Activated T-cell treated with anti-CD3 and anti-CD28 coated beads, Interleukin-2, amount 50 U/mL, for 24 hours (primary cell): ENCODE measurements at regions not wholly inside any gene's neighbourhood (a gene's known extent, or its start where the extent isn't known, plus 50 kb on each side); places are given as distances from the start of the nearest gene placed in this dataset.
"Not testable (repeated sequence)": the region's sequence is repeated elsewhere in the genome, so short reads cannot be mapped to it uniquely, and the experiment has no call there.

Experiments
- DNase-seq: peaks from one replicate; pipeline ENCODE4 v3.0.0-alpha.2; 2020
- H3K27ac Mint-ChIP-seq: 2 replicates; pipeline ENCODE4 v1.8.0; 2020; ENCODE audit warnings: mild to moderate bottlenecking, mixed read lengths
- H3K27me3 Mint-ChIP-seq: 2 replicates; pipeline ENCODE4 v1.8.0; 2020; ENCODE audit warnings: mixed read lengths
- H3K36me3 Mint-ChIP-seq: 2 replicates; pipeline ENCODE4 v1.8.0; 2020; ENCODE audit warnings: low read depth, mixed read lengths
- H3K4me1 Mint-ChIP-seq: 2 replicates; pipeline ENCODE4 v1.8.0; 2020; ENCODE audit warnings: low read depth, mixed read lengths
- H3K4me3 Mint-ChIP-seq: 2 replicates; pipeline ENCODE4 v1.8.0; 2020; ENCODE audit warnings: mild to moderate bottlenecking, moderate library complexity, mixed read lengths
- H3K9me3 Mint-ChIP-seq: 2 replicates; pipeline ENCODE4 v1.8.0; 2020; ENCODE audit warnings: mixed read lengths

DNA sequence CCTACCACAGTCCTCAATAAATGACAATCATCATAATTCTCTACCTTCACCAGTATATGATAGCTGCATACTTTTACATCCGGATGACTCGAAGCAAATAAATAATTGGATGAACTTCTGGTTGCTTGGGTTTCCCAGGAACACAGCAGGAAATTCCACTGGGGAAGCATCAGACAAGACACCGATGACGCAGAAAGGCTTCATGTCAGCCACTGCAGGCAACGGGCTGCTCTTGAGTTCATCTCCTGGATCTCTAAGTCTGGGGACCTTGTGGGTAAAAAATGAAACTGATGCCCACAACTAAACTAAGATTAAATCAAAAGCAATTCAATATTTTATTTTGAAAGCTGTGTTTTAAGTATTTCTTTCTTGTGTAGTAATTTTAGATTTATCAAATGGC, 472.1 kb upstream of the C16orf82 start:
- peaks cover 58% of the 10 kb centered on the region for H3K4me1 Mint-ChIP-seq

DNA sequence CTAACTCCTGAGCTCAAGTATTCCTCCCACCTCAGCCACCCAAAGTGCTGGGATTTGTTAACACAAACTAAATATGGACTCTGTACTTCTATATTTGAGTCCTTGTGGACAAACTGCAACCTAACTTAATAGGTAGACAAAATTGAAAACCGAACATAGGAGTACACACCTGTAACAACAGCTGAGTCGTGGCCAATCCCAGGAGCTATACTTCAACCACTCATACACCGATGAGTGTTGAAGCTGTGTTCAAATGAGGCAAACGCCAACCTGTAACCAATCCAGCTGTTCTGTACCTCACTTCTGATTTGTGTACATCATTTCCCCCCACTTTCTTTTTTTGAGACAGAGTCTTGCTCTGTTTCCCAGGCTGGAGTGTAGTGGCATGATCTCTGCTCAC, 471.5 kb upstream of the C16orf82 start:
- Mint-ChIP-seq H3K36me3 (peaks cover 2% of the 10 kb centered on the region), H3K4me3 (no peak overlapping the region), H3K27me3 (peaks cover 26% of the 10 kb centered on the region), H3K27ac (no peak overlapping the region), H3K9me3 (peaks cover 5% of the 10 kb centered on the region), H3K4me1 (peaks cover 59% of the 10 kb centered on the region)
- DNase-seq, result no peak

More for the DNA sequence above, 472.1 kb upstream of the C16orf82 start:
- Mint-ChIP-seq H3K36me3 (peaks cover 2% of the 10 kb centered on the region), H3K27ac (no peak overlapping the region), H3K9me3 (peaks cover 5% of the 10 kb centered on the region), H3K4me3 (no peak overlapping the region), H3K27me3 (peaks cover 27% of the 10 kb centered on the region)
- DNase-seq, result no peak

DNA sequence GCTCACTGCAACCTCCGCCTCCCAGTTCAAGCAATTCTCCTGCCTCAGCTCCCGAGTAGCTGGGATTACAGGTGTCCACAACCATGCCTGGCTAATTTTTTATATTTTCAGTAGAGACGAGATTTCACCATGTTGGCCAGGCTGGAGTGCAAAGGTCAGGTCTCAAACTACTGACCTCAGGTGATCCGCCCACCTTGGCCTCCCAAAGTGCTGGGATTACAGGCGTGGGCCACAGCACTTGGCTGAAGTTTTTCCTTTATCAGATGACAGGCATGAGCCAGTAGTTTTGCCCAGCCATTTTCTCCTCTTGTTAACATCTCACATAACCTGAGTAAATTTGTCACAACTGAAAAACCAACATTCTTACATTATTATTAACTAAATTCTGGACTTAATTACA, 470.7 kb upstream of the C16orf82 start:
- Mint-ChIP-seq H3K4me1 (peaks cover 60% of the 10 kb centered on the region), H3K27me3 (peaks cover 17% of the 10 kb centered on the region)
- not testable (repeated sequence) for H3K9me3 Mint-ChIP-seq, H3K27ac Mint-ChIP-seq, H3K36me3 Mint-ChIP-seq, H3K4me3 Mint-ChIP-seq, DNase-seq

DNA sequence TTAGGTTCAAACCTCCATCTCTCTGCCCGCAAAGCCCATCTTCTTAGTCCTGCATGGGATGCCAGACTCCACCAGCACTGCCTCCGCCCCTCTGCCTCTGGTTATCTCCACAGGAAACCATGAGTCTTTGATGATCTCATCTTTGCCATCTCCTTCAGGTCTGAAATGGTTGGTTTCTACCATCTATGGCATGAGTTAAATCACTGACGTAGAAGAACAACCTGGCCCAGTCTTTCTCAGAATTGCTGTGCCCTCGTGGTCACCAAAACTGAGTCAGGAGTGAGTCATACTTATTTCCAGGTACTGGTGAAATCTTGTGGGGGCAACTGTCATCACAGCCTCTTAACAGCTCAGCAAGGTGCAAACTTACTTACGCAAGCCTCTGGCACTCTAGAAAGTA, 468.7 kb upstream of the C16orf82 start:
- peaks cover 2% of the 10 kb centered on the region for H3K36me3 Mint-ChIP-seq

DNA sequence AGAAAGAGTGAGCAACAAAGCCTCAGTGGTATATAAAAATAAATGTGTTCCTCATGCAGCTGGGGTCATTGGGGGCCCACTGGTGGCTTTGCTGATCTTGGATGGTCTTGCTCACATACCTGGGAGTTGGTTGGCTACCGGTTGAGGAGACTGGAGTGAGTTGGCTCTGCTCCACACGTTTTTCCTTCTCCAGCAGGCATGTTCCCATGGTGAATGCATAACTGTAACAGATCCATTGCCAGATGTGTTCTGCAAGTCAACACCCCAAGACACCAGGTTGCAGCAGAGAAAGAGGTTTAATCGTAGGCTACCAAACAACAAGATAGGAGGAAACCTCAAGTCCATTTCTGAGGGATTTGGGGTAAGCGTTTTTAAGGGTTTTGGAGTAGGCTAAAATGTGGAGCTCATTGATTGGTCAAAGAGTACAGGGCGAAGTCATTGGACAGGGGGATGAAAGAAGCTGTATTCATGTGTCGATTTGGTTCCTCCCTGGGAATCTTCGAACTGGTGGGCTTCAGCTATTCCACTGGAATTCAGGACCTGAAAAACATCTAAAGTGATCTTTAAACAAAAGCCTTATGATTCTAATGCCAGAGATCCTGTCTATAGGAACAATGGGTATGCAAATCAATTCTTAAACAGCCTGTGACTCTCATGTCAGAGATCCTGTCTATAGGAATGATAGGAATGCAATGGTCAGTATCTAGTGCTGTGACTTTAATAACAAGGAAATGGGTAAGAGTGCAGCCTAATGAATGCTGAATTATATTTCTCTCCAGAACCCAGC, 467.5 kb upstream of the C16orf82 start:
- Mint-ChIP-seq H3K36me3 (peaks cover 2% of the 10 kb centered on the region), H3K27ac (peak overlapping the region; percentile 93), H3K4me1 (peaks cover 66% of the 10 kb centered on the region), H3K27me3 (peaks cover 17% of the 10 kb centered on the region), H3K9me3 (peaks cover 7% of the 10 kb centered on the region), H3K4me3 (peak overlapping the region; percentile 44)
- no peak for DNase-seq

More for the DNA sequence above, 468.7 kb upstream of the C16orf82 start:
- peaks cover 15% of the 10 kb centered on the region for H3K27me3 Mint-ChIP-seq
- H3K4me1 Mint-ChIP-seq, result peaks cover 66% of the 10 kb centered on the region
- peak overlapping the region; percentile 44 for H3K4me3 Mint-ChIP-seq
- DNase-seq, result peak; percentile 66
- peak overlapping the region; percentile 93 for H3K27ac Mint-ChIP-seq
- peaks cover 5% of the 10 kb centered on the region for H3K9me3 Mint-ChIP-seq

DNA sequence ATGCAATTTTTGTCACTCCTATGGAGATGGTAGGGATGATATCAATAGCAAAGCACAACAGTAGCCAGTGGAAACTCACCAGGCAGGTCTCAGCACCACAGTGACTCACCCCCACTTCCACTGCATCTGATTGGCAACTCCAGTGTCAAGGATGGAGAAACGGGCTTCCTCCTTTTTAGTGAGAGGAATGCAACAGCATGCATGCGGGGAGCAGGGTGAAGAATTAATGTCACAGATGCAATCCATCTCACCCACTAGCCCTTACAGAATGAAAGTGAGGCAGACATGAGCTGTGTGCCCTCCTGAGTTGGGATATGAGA, 467.0 kb upstream of the C16orf82 start:
- peak overlapping the region; percentile 93 for H3K27ac Mint-ChIP-seq
- peaks cover 63% of the 10 kb centered on the region for H3K4me1 Mint-ChIP-seq
- no peak overlapping the region for H3K4me3 Mint-ChIP-seq
- H3K36me3 Mint-ChIP-seq, result peaks cover 2% of the 10 kb centered on the region
- no peak for DNase-seq
- peaks cover 21% of the 10 kb centered on the region for H3K27me3 Mint-ChIP-seq
- peaks cover 7% of the 10 kb centered on the region for H3K9me3 Mint-ChIP-seq

DNA sequence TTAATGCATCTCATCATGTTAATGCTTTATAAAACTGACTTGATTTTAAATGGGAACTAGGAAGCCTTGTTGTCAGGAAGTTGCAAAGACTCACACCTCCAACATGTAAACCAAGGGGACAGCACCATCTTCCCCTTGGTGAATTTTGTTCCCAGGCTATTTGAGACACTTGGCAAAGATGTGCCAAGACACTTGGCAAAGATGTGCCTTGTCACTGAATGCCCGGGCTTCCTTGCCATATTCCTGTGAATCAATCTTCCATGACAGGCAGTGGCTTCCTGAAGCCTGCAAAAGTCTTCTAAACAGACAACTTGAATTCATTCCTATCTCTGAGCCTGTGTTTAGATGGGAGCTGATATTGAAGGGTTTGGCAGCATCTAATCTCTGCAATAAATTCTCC, 465.4 kb upstream of the C16orf82 start:
- no peak overlapping the region for H3K27ac Mint-ChIP-seq
- peaks cover 6% of the 10 kb centered on the region for H3K9me3 Mint-ChIP-seq
- H3K4me3 Mint-ChIP-seq, result no peak overlapping the region
- H3K36me3 Mint-ChIP-seq, result peaks cover 2% of the 10 kb centered on the region
- H3K27me3 Mint-ChIP-seq, result peaks cover 35% of the 10 kb centered on the region
- no peak for DNase-seq
- peaks cover 52% of the 10 kb centered on the region for H3K4me1 Mint-ChIP-seq

DNA sequence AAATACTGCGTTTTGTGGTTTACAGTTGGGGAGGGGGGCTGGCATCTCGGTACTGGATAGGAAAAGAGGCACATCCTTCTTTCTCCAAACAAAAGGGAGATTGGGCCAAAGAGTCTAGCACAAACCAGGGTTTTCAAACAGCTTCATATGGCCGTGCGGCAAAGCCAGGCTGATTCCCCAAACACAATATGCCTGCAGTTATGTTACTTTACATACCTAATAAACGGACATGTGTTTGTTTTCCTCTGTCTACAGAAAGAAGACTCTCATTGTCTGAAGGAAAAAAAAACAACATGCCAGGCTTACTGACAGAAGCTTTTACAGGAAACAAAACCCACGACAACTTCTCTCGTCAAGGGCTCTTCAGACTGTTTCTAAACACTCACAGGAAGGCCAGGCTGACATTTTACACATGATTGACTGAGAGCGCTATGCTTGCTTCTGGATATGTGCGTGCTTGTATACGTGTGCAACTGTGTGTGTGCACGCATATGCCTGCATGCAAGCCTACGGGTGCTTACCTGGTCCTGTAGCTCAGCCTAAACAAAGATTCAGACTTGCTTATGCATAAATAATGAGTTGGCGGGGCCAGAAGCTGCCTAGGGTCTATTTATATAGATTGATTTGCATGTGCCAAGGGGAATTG, 461.0 kb upstream of the C16orf82 start:
- Mint-ChIP-seq H3K27ac (no peak overlapping the region), H3K9me3 (peaks cover 2% of the 10 kb centered on the region), H3K36me3 (no peaks in the 10 kb centered on the region), H3K4me1 (peaks cover 22% of the 10 kb centered on the region), H3K4me3 (no peak overlapping the region), H3K27me3 (peaks cover 54% of the 10 kb centered on the region)
- no peak for DNase-seq

DNA sequence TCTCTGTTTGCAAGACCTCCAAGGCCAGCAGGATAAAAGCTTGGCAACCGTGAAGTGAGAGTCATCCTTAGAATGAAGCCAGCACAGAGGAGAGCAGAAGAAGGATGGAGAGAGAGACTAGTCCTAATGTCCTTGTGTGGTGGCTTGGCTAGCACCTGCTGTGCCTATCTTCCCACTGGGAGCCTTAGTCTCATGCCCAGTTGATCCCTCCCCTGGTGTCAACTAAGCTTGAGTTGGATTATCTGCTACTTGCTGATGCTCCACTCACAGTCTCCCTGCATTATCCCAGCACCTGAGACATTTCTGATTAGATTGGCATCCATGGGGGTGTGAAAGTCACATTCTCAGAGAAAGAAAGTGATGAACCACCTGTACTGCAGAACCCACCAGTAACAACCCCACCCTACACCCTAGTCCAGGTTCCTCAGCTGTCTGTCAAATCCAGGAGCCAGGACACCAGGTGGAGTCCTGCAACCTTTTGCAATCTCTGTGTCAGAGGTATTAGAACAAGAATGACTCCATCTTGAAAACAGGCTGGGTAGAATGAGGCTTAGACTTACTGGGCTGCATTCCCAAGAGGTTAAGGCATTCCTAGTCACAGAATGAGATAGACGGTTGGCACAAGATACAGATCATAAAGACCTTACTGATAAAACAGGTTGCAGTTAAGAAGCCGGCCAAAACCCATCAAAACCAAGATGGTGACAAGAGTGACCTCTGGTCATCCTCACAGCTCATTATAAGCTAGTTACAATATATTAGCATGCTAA, 460.2 kb upstream of the C16orf82 start:
- H3K9me3 Mint-ChIP-seq, result peaks cover 2% of the 10 kb centered on the region
- no peaks in the 10 kb centered on the region for H3K36me3 Mint-ChIP-seq
- peaks cover 14% of the 10 kb centered on the region for H3K4me1 Mint-ChIP-seq
- H3K27ac Mint-ChIP-seq, result no peak overlapping the region
- H3K27me3 Mint-ChIP-seq, result peaks cover 55% of the 10 kb centered on the region
- H3K4me3 Mint-ChIP-seq, result no peak overlapping the region
- no peak for DNase-seq

DNA sequence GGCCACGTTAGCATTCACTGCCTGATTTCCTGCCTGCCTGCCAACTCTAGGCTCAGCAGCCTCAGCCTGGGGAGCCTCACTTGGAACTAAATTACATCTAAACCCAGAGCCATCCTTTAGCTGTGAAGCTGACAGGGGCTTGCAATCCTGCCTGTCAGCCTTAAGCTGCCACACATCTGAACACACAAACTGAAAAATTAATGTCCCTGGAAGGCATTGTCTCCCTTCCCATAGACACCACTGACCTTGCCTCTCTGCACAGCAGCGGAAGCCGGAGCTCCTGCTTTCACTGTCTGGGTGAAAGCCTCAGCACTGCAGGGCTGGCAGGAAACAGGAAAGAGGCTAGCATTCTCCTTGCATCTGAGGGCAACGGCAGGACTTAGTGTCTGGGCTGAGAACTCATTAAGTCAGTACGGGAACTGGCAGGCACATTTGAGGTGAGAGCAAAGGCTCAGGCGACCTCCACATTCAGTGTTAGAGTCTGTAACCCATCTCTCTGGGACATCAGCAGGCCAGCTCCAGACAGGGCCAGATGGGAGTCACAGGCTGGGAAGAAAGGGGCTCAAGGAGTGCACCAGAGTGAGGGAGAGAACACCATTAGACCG, 452.4 kb upstream of the C16orf82 start:
- H3K36me3 Mint-ChIP-seq, result no peaks in the 10 kb centered on the region
- peaks cover 7% of the 10 kb centered on the region for H3K9me3 Mint-ChIP-seq
- DNase-seq, result no peak
- H3K4me3 Mint-ChIP-seq, result no peak overlapping the region
- H3K27me3 Mint-ChIP-seq, result peaks cover 23% of the 10 kb centered on the region
- H3K27ac Mint-ChIP-seq, result no peak overlapping the region
- H3K4me1 Mint-ChIP-seq, result peaks cover 19% of the 10 kb centered on the region

DNA sequence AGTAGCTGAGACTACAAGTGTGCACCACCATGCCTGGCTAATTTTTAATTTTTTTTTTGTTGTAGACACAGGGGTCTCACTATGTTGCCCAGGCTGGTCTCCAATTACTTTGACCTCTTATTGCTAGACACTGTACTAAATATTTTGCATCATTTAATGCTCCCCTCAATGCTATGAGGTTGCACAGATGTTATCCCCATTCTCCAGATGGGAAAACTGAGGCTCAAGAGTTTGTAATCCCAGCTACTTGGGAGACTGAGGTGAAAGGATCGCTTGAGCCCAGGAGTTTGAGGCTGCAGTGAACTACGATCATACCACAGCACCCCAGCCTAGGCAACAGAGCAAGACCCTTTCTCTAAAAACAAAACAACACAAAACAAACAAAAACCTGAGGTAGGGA, 443.3 kb upstream of the C16orf82 start:
- Mint-ChIP-seq H3K9me3 (peaks cover 20% of the 10 kb centered on the region), H3K27me3 (peaks cover 31% of the 10 kb centered on the region), H3K27ac (no peak overlapping the region), H3K4me1 (peaks cover 5% of the 10 kb centered on the region), H3K4me3 (no peak overlapping the region), H3K36me3 (peaks cover 2% of the 10 kb centered on the region)
- no peak for DNase-seq

DNA sequence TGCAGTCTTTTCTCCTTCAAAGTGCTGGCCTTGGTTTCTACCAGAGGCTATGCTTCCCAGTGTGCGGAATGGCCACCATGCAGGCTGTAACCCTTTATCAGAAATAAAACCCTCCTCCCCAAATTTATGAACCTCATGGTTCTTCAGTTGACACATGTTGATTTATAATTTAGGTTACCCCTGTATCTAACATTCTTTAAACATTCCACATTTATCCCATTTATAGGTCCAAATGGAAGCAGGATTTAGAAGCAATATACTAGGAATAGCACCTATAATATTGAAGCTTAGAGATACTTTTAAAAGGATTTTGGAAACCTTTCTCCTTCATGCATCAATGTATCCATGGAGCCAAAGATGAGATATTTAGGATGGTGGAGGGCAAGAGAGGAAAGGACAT, 438.8 kb upstream of the C16orf82 start:
- peaks cover 35% of the 10 kb centered on the region for H3K9me3 Mint-ChIP-seq
- no peak for DNase-seq
- peaks cover 5% of the 10 kb centered on the region for H3K4me1 Mint-ChIP-seq
- no peak overlapping the region for H3K27ac Mint-ChIP-seq
- peaks cover 4% of the 10 kb centered on the region for H3K36me3 Mint-ChIP-seq
- no peak overlapping the region for H3K4me3 Mint-ChIP-seq
- H3K27me3 Mint-ChIP-seq, result peaks cover 13% of the 10 kb centered on the region

DNA sequence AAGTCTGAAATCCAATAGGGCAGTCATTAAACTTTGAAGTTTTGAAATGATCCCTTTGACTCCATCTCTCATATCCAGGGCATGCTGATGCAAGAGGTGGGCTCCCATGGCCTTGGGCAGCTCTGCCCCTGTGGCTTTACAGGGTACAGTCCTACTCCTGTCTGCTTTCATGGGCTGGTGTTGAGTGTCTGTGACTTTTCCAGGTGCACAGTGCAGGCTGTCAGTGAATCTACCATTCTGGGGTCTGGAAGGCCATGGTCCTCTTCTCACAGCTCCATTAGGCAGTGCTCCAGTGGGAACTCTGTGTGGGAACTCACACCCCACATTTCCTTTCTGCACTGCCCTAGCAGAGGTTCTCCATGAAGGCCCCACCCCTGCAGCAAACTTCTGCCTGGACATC, 435.4 kb upstream of the C16orf82 start:
- H3K27ac Mint-ChIP-seq, DNase-seq, H3K27me3 Mint-ChIP-seq, H3K36me3 Mint-ChIP-seq, H3K4me3 Mint-ChIP-seq, H3K4me1 Mint-ChIP-seq: not testable (repeated sequence)
- peaks cover 37% of the 10 kb centered on the region for H3K9me3 Mint-ChIP-seq

DNA sequence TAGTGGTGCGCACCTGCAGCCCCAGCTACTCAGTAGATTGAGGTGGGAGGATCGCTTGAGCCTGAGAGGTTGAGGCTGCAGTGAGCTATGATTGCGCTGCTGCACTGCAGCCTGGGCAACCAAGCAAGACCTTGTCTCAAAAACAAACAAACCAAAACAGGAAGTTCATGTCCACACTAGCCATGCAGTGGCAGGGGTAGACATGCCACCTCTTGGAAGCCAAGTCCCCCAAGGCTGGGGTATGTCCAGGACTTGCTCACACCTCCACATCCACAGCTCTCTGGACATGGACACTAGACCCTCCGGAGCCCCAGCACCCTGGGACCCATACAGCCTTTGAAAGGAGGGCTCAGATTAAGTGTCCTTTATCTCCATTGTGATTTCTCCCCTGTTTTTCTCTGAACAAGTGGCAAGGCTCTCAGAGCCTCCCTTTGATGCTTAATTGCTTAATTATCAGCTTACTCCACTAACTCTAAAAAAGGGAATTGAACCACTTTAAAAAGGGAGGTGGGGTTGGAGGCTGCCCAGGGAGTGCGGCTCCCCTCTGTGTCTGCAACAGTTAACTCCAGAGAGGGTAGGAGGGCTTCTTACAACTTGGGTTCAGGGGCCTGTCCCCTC, 424.6 kb upstream of the C16orf82 start:
- Mint-ChIP-seq H3K27me3 (peaks cover 9% of the 10 kb centered on the region), H3K9me3 (no peaks in the 10 kb centered on the region), H3K4me1 (peaks cover 20% of the 10 kb centered on the region), H3K27ac (no peak overlapping the region), H3K36me3 (no peaks in the 10 kb centered on the region), H3K4me3 (no peak overlapping the region)
- DNase-seq, result no peak
